T-helper 2 cell (primary cell): ENCODE measurements at regions not wholly inside any gene's neighbourhood (a gene's known extent, or its start where the extent isn't known, plus 50 kb on each side); places are given as distances from the start of the nearest gene placed in this dataset.

Experiments used
- DNase-seq, 5 experiments: peaks; one replicate each; pipeline versions ENCODE4 v3.0.0 to v3.0.0-alpha.2; 2012 to 2022

GRCh38 chr1:188228623-188229022 is 1399.9 kb downstream of the PLA2G4A start:
- DNase-seq = no peak

GRCh38 chr1:188237573-188238348 is 1409.0 kb downstream of the PLA2G4A start:
- no peak for DNase-seq

GRCh38 chr1:188240772-188241406 is 1412.1 kb downstream of the PLA2G4A start:
- no peak for DNase-seq

GRCh38 chr1:188241629-188242028 is 1412.9 kb downstream of the PLA2G4A start:
- DNase-seq = no peak

- no peak for DNase-seq
Measured at GRCh38 chr1:188243456-188243855, 1414.7 kb downstream of the PLA2G4A start.

- DNase-seq = no peak
Measured at GRCh38 chr1:188244681-188245080, 1415.9 kb downstream of the PLA2G4A start.

- DNase-seq = no peak
Measured at GRCh38 chr1:188247255-188247654, 1418.5 kb downstream of the PLA2G4A start.

- no peak for DNase-seq
Measured at GRCh38 chr1:188249811-188250210, 1421.1 kb downstream of the PLA2G4A start.

GRCh38 chr1:188251036-188251435 is 1422.3 kb downstream of the PLA2G4A start:
- no peak for DNase-seq

- DNase-seq = no peak
Measured at GRCh38 chr1:188261849-188262248, 1433.1 kb downstream of the PLA2G4A start.

GRCh38 chr1:188269956-188270355 is 1441.2 kb downstream of the PLA2G4A start:
- DNase-seq = no peak

- DNase-seq = peak in 1 of 5 experiments; percentile 48
Measured at GRCh38 chr1:188270497-188270896, 1441.7 kb downstream of the PLA2G4A start.

- no peak for DNase-seq
Measured at GRCh38 chr1:188277771-188278170, 1449.0 kb downstream of the PLA2G4A start.

- DNase-seq = no peak
Measured at GRCh38 chr1:188281921-188282320, 1453.2 kb downstream of the PLA2G4A start.

- DNase-seq = no peak
Measured at GRCh38 chr1:188295157-188295556, 1466.4 kb downstream of the PLA2G4A start.

- DNase-seq = no peak
Measured at GRCh38 chr1:188302746-188303145, 1474.0 kb downstream of the PLA2G4A start.

GRCh38 chr1:188314557-188315137 is 1485.9 kb downstream of the PLA2G4A start:
- DNase-seq = no peak

- no peak for DNase-seq
Measured at GRCh38 chr1:188317894-188318293, 1489.1 kb downstream of the PLA2G4A start.

GRCh38 chr1:188325211-188325610 is 1496.5 kb downstream of the PLA2G4A start:
- DNase-seq = no peak

- no peak for DNase-seq
Measured at GRCh38 chr1:188343914-188344313, 1515.2 kb downstream of the PLA2G4A start.

- DNase-seq = no peak
Measured at GRCh38 chr1:188350104-188350503, 1521.4 kb downstream of the PLA2G4A start.

- no peak for DNase-seq
Measured at GRCh38 chr1:188355082-188355481, 1526.3 kb downstream of the PLA2G4A start.

GRCh38 chr1:188355847-188356246 is 1527.1 kb downstream of the PLA2G4A start:
- no peak for DNase-seq

GRCh38 chr1:188359315-188359714 is 1530.6 kb downstream of the PLA2G4A start:
- no peak for DNase-seq
